Colonic mucosa (tissue), 4 donors: ENCODE measurements at regions not wholly inside any gene's neighbourhood (a gene's known extent, or its start where the extent isn't known, plus 50 kb on each side); places are given as distances from the start of the nearest gene placed in this dataset.

ENCODE experiments used
- DNase-seq: peaks from one replicate; pipeline ENCODE4 v3.0.0-alpha.2; 2020
- H3K27ac ChIP-seq: fragments of 200-600 bp; one replicate; pipeline ENCODE4 v1.8.0; 2021
- H3K27me3 ChIP-seq: fragments of 200-600 bp; one replicate; pipeline ENCODE4 v1.8.0; 2021
- H3K36me3 ChIP-seq: fragments of 200-600 bp; one replicate; pipeline ENCODE4 v1.8.0; 2021
- H3K4me1 ChIP-seq: fragments of 200-600 bp; one replicate; pipeline ENCODE4 v1.8.0; 2021; ENCODE audit warnings: mild to moderate bottlenecking
- H3K4me3 ChIP-seq: fragments of 200-600 bp; one replicate; pipeline ENCODE4 v1.8.0; 2021
- H3K9ac ChIP-seq, 2 donors: one replicate each; pipeline ENCODE4 v1.7.0; 2013; ENCODE audit warnings: control low read depth in 2 of 2, low read depth in 2 of 2, low read length in 2 of 2
- H3K9me3 ChIP-seq: fragments of 200-600 bp; one replicate; pipeline ENCODE4 v1.8.0; 2021
- CTCF ChIP-seq: fragments of 200-600 bp; IDR thresholded peaks from one replicate; pipeline ENCODE4 v1.8.0; 2022; ENCODE audit warnings: antibody characterized with exemption, mild to moderate bottlenecking
- intact Hi-C: fragments of 100-400 bp; cut with DNase I; formaldehyde crosslinking; loops from one replicate; pipeline ENCODE4 v1.14.1; 2022
- donor health status: healthy.
- donor health status: DM: no; HTN: no; CAD: no.
- donor health status: DM: no; HTN: no; CAD: no.

- Histone ChIP-seq H3K36me3 (no peaks in the 10 kb centered on the region), H3K9me3 (no peaks in the 10 kb centered on the region), H3K4me1 (no peaks in the 10 kb centered on the region), H3K4me3 (no peak overlapping the region), H3K27me3 (no peaks in the 10 kb centered on the region), H3K27ac (no peak overlapping the region), H3K9ac (no peak overlapping the region)
- TF ChIP-seq CTCF, result no peak
- intact Hi-C loops, result loop anchor here (10.0 kb wide), 2 partner anchors 263 to 293 kb away; no protein-coding TSS in a partner anchor
- no peak for DNase-seq
These were observed 129.6 kb downstream of the OLFM4 start for GRCh38 chr13:53158201-53158600.

GRCh38 chr13:53159431-53159830 lies 130.8 kb downstream of the OLFM4 start:
- no peaks in the 10 kb centered on the region for H3K27me3 ChIP-seq
- no peaks in the 10 kb centered on the region for H3K4me1 ChIP-seq
- DNase-seq, result no peak

GRCh38 chr13:53160211-53160610 lies 131.6 kb downstream of the OLFM4 start:
- Histone ChIP-seq H3K4me3 (no peak overlapping the region), H3K27me3 (no peaks in the 10 kb centered on the region), H3K27ac (no peak overlapping the region), H3K4me1 (no peaks in the 10 kb centered on the region), H3K9me3 (no peaks in the 10 kb centered on the region), H3K36me3 (no peaks in the 10 kb centered on the region), H3K9ac (no peak overlapping the region)
- TF ChIP-seq CTCF, result no peak
- intact Hi-C loops, result no loop called here
- no peak for DNase-seq

More at GRCh38 chr13:53159431-53159830, 130.8 kb downstream of the OLFM4 start:
- H3K9ac ChIP-seq, result no peak overlapping the region
- no peaks in the 10 kb centered on the region for H3K9me3 ChIP-seq
- no peak overlapping the region for H3K4me3 ChIP-seq
- intact Hi-C loops, result loop anchor here (10.0 kb wide), 2 partner anchors 265 to 295 kb away; no protein-coding TSS in a partner anchor
- H3K27ac ChIP-seq, result no peak overlapping the region
- TF ChIP-seq CTCF, result no peak
- no peaks in the 10 kb centered on the region for H3K36me3 ChIP-seq

- no peak overlapping the region for H3K4me3 ChIP-seq
- no peaks in the 10 kb centered on the region for H3K27me3 ChIP-seq
- no peaks in the 10 kb centered on the region for H3K9me3 ChIP-seq
- no peak for TF ChIP-seq CTCF
- no peak overlapping the region for H3K9ac ChIP-seq
- H3K4me1 ChIP-seq, result no peaks in the 10 kb centered on the region
- no peak for DNase-seq
- H3K27ac ChIP-seq, result no peak overlapping the region
- intact Hi-C loops, result no loop called here
- H3K36me3 ChIP-seq, result no peaks in the 10 kb centered on the region
These were observed 132.6 kb downstream of the OLFM4 start for GRCh38 chr13:53161251-53161650.

GRCh38 chr13:53165261-53165660 lies 136.6 kb downstream of the OLFM4 start:
- intact Hi-C loops, result no loop called here
- Histone ChIP-seq H3K36me3 (no peaks in the 10 kb centered on the region), H3K9ac (no peak overlapping the region), H3K27ac (no peak overlapping the region), H3K9me3 (no peaks in the 10 kb centered on the region), H3K4me3 (no peak overlapping the region), H3K27me3 (no peaks in the 10 kb centered on the region), H3K4me1 (no peaks in the 10 kb centered on the region)
- no peak for TF ChIP-seq CTCF
- no peak for DNase-seq

- Histone ChIP-seq H3K4me1 (no peaks in the 10 kb centered on the region), H3K36me3 (no peaks in the 10 kb centered on the region), H3K27me3 (no peaks in the 10 kb centered on the region), H3K9me3 (no peaks in the 10 kb centered on the region), H3K4me3 (no peak overlapping the region), H3K9ac (no peak overlapping the region), H3K27ac (no peak overlapping the region)
- TF ChIP-seq CTCF, result no peak
- no peak for DNase-seq
- intact Hi-C loops, result no loop called here
These were observed 138.9 kb downstream of the OLFM4 start for GRCh38 chr13:53167561-53167960.
